H9 (cell line): ENCODE measurements at regions not wholly inside any gene's neighbourhood (a gene's known extent, or its start where the extent isn't known, plus 50 kb on each side); places are given as distances from the start of the nearest gene placed in this dataset.

Experiments
- DNase-seq: peaks from one replicate; pipeline ENCODE4 v3.0.0-alpha.2; 2017
- H2AFZ ChIP-seq: one replicate; pipeline ENCODE4 v1.6.1; 2013; ENCODE audit warnings: mild to moderate bottlenecking, low read length, control low read depth, moderate library complexity
- H2AK5ac ChIP-seq: 2 replicates; pipeline ENCODE4 v1.6.1; 2013; ENCODE audit warnings: low read length, control low read depth, mixed read lengths; ENCODE audit not compliant: insufficient read length
- H2BK120ac ChIP-seq: one replicate; pipeline ENCODE4 v1.6.1; 2013; ENCODE audit warnings: low read depth, mild to moderate bottlenecking, low read length, control low read depth, inconsistent platforms; ENCODE audit not compliant: poor library complexity, severe bottlenecking
- H2BK12ac ChIP-seq: 2 replicates; pipeline ENCODE4 v1.6.1; 2013; ENCODE audit warnings: low read length, control low read depth, mixed read lengths, low read depth; ENCODE audit not compliant: insufficient read length
- H2BK15ac ChIP-seq: 2 replicates; pipeline ENCODE4 v1.6.1; 2013; ENCODE audit warnings: low read depth, low read length, control low read depth
- H2BK20ac ChIP-seq: one replicate; pipeline ENCODE4 v1.6.1; 2013; ENCODE audit warnings: low read depth, mild to moderate bottlenecking, low read length, control low read depth, inconsistent platforms; ENCODE audit not compliant: poor library complexity, severe bottlenecking
- H2BK5ac ChIP-seq: 2 replicates; pipeline ENCODE4 v1.6.1; 2013; ENCODE audit warnings: low read length, control low read depth, mixed read lengths; ENCODE audit not compliant: insufficient read length
- H3K14ac ChIP-seq: 2 replicates; pipeline ENCODE4 v1.6.1; 2013; ENCODE audit warnings: low read length, control low read depth; ENCODE audit not compliant: insufficient read depth
- H3K18ac ChIP-seq: 2 replicates; pipeline ENCODE4 v1.6.1; 2013; ENCODE audit warnings: low read depth, mild to moderate bottlenecking, mixed read lengths, low read length, control low read depth; ENCODE audit not compliant: insufficient read length
- H3K23ac ChIP-seq: 2 replicates; pipeline ENCODE4 v1.6.1; 2013; ENCODE audit warnings: low read length, control low read depth, mixed read lengths, low read depth; ENCODE audit not compliant: insufficient read length
- H3K23me2 ChIP-seq: 2 replicates; pipeline ENCODE4 v1.6.1; 2013; ENCODE audit warnings: low read depth, mild to moderate bottlenecking, mixed read lengths, low read length, control low read depth; ENCODE audit not compliant: insufficient read length, poor library complexity, severe bottlenecking
- H3K27ac ChIP-seq: 2 replicates; pipeline ENCODE4 v1.5.1; 2013; ENCODE audit warnings: low read length, control low read depth, mixed read lengths, low read depth; ENCODE audit not compliant: insufficient read length
- H3K27me3 ChIP-seq: 2 replicates; pipeline ENCODE4 v1.6.1; 2013; ENCODE audit warnings: low read length, control low read depth, inconsistent platforms; ENCODE audit not compliant: insufficient read depth
- H3K4ac ChIP-seq: 2 replicates; pipeline ENCODE4 v1.6.1; 2013; ENCODE audit warnings: low read depth, mild to moderate bottlenecking, control low read depth, inconsistent platforms, low read length, moderate library complexity
- H3K4me1 ChIP-seq: 2 replicates; pipeline ENCODE4 v1.6.1; 2013; ENCODE audit warnings: low read length, control low read depth, inconsistent platforms; ENCODE audit not compliant: insufficient read depth
- H3K4me2 ChIP-seq: 2 replicates; pipeline ENCODE4 v1.6.1; 2013; ENCODE audit warnings: low read length, control low read depth, mixed read lengths; ENCODE audit not compliant: insufficient read length, insufficient read depth
- H3K56ac ChIP-seq: 2 replicates; pipeline ENCODE4 v1.6.1; 2013; ENCODE audit warnings: low read depth, mild to moderate bottlenecking, mixed read lengths, low read length, control low read depth; ENCODE audit not compliant: insufficient read length
- H3K79me1 ChIP-seq: 2 replicates; pipeline ENCODE4 v1.6.1; 2013; ENCODE audit warnings: low read depth, mild to moderate bottlenecking, moderate library complexity, low read length, control low read depth, inconsistent platforms; ENCODE audit not compliant: insufficient read depth, poor library complexity, severe bottlenecking
- H3K79me2 ChIP-seq: 2 replicates; pipeline ENCODE4 v1.6.1; 2013; ENCODE audit warnings: low read length, control low read depth, inconsistent platforms; ENCODE audit not compliant: insufficient read depth
- H3K9ac ChIP-seq: 2 replicates; pipeline ENCODE4 v1.6.1; 2013; ENCODE audit warnings: low read length, control low read depth, mixed read lengths; ENCODE audit not compliant: insufficient read length; ENCODE audit errors: extremely low read depth
- H3K9me3 ChIP-seq: one replicate; pipeline ENCODE4 v1.6.1; 2013; ENCODE audit warnings: low read depth, low read length, inconsistent platforms; ENCODE audit not compliant: control insufficient read depth
- H3T11ph ChIP-seq: one replicate; pipeline ENCODE4 v1.6.1; 2013; ENCODE audit warnings: mild to moderate bottlenecking, low read length, control low read depth, inconsistent platforms
- H4K20me1 ChIP-seq: one replicate; pipeline ENCODE4 v1.6.1; 2013; ENCODE audit not compliant: control insufficient read depth, insufficient read length, insufficient read depth
- H4K5ac ChIP-seq: 2 replicates; pipeline ENCODE4 v1.6.1; 2013; ENCODE audit warnings: low read depth, mild to moderate bottlenecking, mixed read lengths, low read length, control low read depth; ENCODE audit not compliant: insufficient read length
- H4K8ac ChIP-seq: replicated peaks from 2 replicates; pipeline ENCODE4 v1.6.1; 2013; ENCODE audit warnings: low read length, control low read depth, mixed read lengths, low read depth; ENCODE audit not compliant: insufficient read length
- H4K91ac ChIP-seq: 2 replicates; pipeline ENCODE4 v1.6.1; 2013; ENCODE audit warnings: low read depth, mild to moderate bottlenecking, moderate library complexity, mixed read lengths, low read length, control low read depth; ENCODE audit not compliant: insufficient read length
- H3K27ac Mint-ChIP-seq, 3 experiments: 2 replicates in 2 of 3; 3 replicates in 1 of 3; pipeline ENCODE4 v1.8.0; 2020 to 2021; ENCODE audit warnings: mixed read lengths in 3 of 3, mild to moderate bottlenecking in 1 of 3, moderate library complexity in 1 of 3
- H3K27me3 Mint-ChIP-seq: 2 replicates; pipeline ENCODE4 v1.8.0; 2021; ENCODE audit warnings: low read depth, mild to moderate bottlenecking, moderate library complexity, mixed read lengths
- H3K36me3 Mint-ChIP-seq, 3 experiments: 2 replicates in 2 of 3; 3 replicates in 1 of 3; pipeline ENCODE4 v1.8.0; 2020 to 2021; ENCODE audit warnings: low read depth in 3 of 3, mixed read lengths in 3 of 3; ENCODE audit not compliant: insufficient read depth in 1 of 3
- H3K4me1 Mint-ChIP-seq, 2 experiments: 2 replicates each; pipeline ENCODE4 v1.8.0; 2020; ENCODE audit warnings: mixed read lengths in 2 of 2
- H3K4me3 Mint-ChIP-seq, 2 experiments: 2 replicates in 1 of 2; 3 replicates in 1 of 2; pipeline ENCODE4 v1.8.0; 2020 to 2021; ENCODE audit warnings: mild to moderate bottlenecking in 2 of 2, mixed read lengths in 2 of 2, moderate library complexity in 1 of 2
- H3K9me3 Mint-ChIP-seq, 2 experiments: 2 replicates in 1 of 2; 3 replicates in 1 of 2; pipeline ENCODE4 v1.8.0; 2020; ENCODE audit warnings: mild to moderate bottlenecking in 2 of 2, mixed read lengths in 2 of 2, moderate library complexity in 1 of 2
- CTCF ChIP-seq: fragments of 200-600 bp; sonication (generic); conservative IDR thresholded peaks from 3 replicates; pipeline ENCODE4 v1.8.0; 2021; ENCODE audit warnings: antibody characterized with exemption, mild to moderate bottlenecking
- WGBS: extraction: QIAGEN DNeasy Blood & Tissue Kit; methylation state at CpG from one replicate; pipeline ENCODE4 v1.1.7; 2013; ENCODE audit warnings: missing lambda C conversion rate, low lambda C conversion rate, mixed read lengths; ENCODE audit not compliant: insufficient read length; ENCODE audit errors: extremely low coverage; 5-methylcytosine and 5-hydroxymethylcytosine counted together

DNA sequence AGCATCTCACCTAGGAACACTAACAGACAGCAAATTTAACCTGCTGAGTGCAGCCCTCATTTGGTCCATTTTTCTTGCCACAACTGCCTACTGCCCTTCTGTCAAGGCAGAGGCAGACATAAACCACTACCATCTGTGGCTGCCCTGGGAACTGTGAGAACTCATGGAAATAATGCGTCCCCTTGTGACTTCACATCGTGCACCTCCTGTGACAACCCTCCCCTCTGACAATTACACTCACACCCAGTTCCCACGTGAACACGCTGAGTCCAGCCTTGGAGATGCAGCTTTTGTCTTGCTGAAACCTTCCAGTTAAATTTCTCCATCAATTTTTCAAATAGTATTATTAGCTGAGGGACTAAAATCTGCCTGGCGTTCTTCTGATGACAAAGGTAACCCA lies 193.1 kb upstream of the KLF14 start:
- Histone ChIP-seq H4K5ac (no peak overlapping the region), H2BK120ac (no peak overlapping the region), H2AK5ac (no peak overlapping the region), H3K23ac (no peak overlapping the region), H3K79me1 (no peaks in the 10 kb centered on the region), H2BK5ac (no peak overlapping the region), H3K4me1 (no peaks in the 10 kb centered on the region; the same call in 1 of the 2 replicates), H4K91ac (no peak overlapping the region), H2BK20ac (no peak overlapping the region), H2AFZ (no peak overlapping the region), H3K4me2 (no peak overlapping the region), H3K9ac (no peak overlapping the region), H4K20me1 (no peaks in the 10 kb centered on the region), H3K9me3 (no peaks in the 10 kb centered on the region), H3K4ac (no peak overlapping the region), H3K27me3 (no peaks in the 10 kb centered on the region), H4K8ac (no peak overlapping the region), H3T11ph (no peak overlapping the region), H3K18ac (no peak overlapping the region), H3K79me2 (no peaks in the 10 kb centered on the region), H2BK15ac (no peak overlapping the region), H3K23me2 (no peaks in the 10 kb centered on the region), H3K56ac (no peak overlapping the region), H3K14ac (no peak overlapping the region), H2BK12ac (no peak overlapping the region), H3K27ac (no peak overlapping the region)
- Mint-ChIP-seq H3K27me3 (no peaks in the 10 kb centered on the region; the same call in 1 of the 2 replicates), H3K27ac (no peak overlapping the region; a peak in 1 of 7 replicates), H3K9me3 (no peaks in the 10 kb centered on the region), H3K4me1 (peaks cover 13 to 20% of the 10 kb centered on the region in 2 experiments), H3K4me3 (no peak overlapping the region), H3K36me3 (no peaks in the 10 kb centered on the region)
- no CpG with 5 or more reads among the region's 5 CpGs for WGBS
- DNase-seq = no peak
- TF ChIP-seq CTCF = no peak
